Peyer's patch (tissue), 4 donors: ENCODE measurements at regions not wholly inside any gene's neighbourhood (a gene's known extent, or its start where the extent isn't known, plus 50 kb on each side); places are given as distances from the start of the nearest gene placed in this dataset.

Source experiments
- POLR2A ChIP-seq, 2 donors: fragments of 450-650 bp; IDR thresholded peaks; one replicate each; pipeline ENCODE4 v1.5.1; 2017; ENCODE audit warnings: antibody characterized with exemption in 2 of 2, mild to moderate bottlenecking in 2 of 2, moderate library complexity in 2 of 2
- TF ChIP-seq, protein P1 (sequence below), 6 experiments: fragments of 450-650 bp in 4 of 6; fragments of 200-600 bp in 2 of 6; sonication (generic) in 1 of 6; IDR thresholded peaks; one replicate each; pipeline ENCODE4 v1.5.1; 2017 to 2019; ENCODE audit warnings: antibody characterized with exemption in 6 of 6, mild to moderate bottlenecking in 3 of 6, moderate library complexity in 1 of 6

DNA sequence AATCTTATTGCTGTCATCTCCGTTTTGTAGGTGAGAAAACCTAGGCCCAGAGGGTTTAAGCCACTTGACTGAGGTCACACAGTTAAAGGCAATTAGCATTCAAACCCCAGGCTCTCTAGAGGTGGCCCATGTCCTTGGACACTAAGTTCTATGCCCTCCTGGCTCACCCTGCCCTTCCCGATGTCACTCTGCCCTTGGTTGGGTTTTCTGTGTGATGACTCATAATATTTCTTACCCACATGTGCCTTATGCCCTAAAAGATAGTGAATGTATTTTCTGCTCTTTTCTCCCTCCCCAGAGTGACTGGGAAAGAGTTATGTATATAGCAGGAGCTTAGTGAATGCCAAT is 174.5 kb upstream of the PITX1 start:
- TF ChIP-seq, protein P1, sequence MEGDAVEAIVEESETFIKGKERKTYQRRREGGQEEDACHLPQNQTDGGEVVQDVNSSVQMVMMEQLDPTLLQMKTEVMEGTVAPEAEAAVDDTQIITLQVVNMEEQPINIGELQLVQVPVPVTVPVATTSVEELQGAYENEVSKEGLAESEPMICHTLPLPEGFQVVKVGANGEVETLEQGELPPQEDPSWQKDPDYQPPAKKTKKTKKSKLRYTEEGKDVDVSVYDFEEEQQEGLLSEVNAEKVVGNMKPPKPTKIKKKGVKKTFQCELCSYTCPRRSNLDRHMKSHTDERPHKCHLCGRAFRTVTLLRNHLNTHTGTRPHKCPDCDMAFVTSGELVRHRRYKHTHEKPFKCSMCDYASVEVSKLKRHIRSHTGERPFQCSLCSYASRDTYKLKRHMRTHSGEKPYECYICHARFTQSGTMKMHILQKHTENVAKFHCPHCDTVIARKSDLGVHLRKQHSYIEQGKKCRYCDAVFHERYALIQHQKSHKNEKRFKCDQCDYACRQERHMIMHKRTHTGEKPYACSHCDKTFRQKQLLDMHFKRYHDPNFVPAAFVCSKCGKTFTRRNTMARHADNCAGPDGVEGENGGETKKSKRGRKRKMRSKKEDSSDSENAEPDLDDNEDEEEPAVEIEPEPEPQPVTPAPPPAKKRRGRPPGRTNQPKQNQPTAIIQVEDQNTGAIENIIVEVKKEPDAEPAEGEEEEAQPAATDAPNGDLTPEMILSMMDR (IDR thresholded peaks at IDR 0.05) = no peak
- no peak for TF ChIP-seq POLR2A (IDR thresholded peaks at IDR 0.05)
